GM23248 (cell line): ENCODE measurements at regions not wholly inside any gene's neighbourhood (a gene's known extent, or its start where the extent isn't known, plus 50 kb on each side); places are given as distances from the start of the nearest gene placed in this dataset.

Experiments
- EZH2 ChIP-seq: fragments of 200-600 bp; sonication (generic); IDR thresholded peaks from 2 replicates; pipeline ENCODE4 v1.6.1; 2018; ENCODE audit warnings: antibody characterized with exemption, mild to moderate bottlenecking; ENCODE audit not compliant: insufficient read depth, poor library complexity, severe bottlenecking
- EZH2phosphoT487 ChIP-seq: fragments of 200-600 bp; sonication (generic); IDR thresholded peaks from 2 replicates; pipeline ENCODE4 v1.6.1; 2018; ENCODE audit warnings: antibody characterized with exemption, moderate library complexity, mild to moderate bottlenecking, low read depth; ENCODE audit not compliant: insufficient read depth

DNA sequence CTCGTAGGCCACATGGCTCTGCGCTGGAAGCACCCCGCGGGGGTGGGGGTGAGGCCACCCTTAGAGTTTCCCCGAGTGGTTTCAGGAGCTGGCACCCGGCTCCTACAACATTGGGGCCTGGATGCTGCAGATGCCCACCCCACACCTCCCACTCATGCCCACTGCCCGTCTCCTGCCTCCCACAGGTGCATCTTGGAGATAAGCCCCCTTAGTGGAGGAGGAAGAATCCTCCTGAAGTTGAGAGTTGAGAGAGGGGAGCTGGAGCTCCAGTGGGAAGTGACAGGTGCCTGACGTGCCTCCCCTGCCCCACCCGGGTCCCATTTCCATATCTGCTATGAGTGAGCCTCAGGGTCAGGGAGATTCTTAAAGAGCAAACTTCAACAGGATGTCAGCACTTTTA is 341.3 kb downstream of the TEX29 start:
- TF ChIP-seq EZH2 (no peak), EZH2phosphoT487 (no peak)
